ENCODE measurements at regions not wholly inside any gene's neighbourhood (a gene's known extent, or its start where the extent isn't known, plus 50 kb on each side); places are given as distances from the start of the nearest gene placed in this dataset.

DNA sequence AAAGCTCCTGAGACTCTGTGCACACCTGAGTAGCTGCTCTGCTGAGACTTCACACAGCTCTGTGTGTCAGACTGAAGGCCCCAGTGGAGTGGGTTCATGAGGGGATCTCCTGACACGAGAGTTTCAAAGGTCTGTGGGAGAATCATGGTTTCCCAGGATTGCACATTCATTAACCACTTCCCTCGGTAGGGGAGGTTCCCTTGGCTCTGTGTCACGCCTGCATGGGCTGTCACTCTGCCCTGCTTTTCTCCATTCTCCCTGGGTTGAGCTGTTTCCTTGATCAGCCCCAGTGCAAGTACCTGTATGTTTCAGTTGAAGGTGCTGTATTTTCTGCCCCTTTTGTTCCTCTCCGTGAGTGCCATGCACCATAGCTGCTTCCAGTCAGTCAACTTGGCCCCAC, 236.9 kb downstream of the EPM2A start (continued):
- TF ChIP-seq, protein P1, sequence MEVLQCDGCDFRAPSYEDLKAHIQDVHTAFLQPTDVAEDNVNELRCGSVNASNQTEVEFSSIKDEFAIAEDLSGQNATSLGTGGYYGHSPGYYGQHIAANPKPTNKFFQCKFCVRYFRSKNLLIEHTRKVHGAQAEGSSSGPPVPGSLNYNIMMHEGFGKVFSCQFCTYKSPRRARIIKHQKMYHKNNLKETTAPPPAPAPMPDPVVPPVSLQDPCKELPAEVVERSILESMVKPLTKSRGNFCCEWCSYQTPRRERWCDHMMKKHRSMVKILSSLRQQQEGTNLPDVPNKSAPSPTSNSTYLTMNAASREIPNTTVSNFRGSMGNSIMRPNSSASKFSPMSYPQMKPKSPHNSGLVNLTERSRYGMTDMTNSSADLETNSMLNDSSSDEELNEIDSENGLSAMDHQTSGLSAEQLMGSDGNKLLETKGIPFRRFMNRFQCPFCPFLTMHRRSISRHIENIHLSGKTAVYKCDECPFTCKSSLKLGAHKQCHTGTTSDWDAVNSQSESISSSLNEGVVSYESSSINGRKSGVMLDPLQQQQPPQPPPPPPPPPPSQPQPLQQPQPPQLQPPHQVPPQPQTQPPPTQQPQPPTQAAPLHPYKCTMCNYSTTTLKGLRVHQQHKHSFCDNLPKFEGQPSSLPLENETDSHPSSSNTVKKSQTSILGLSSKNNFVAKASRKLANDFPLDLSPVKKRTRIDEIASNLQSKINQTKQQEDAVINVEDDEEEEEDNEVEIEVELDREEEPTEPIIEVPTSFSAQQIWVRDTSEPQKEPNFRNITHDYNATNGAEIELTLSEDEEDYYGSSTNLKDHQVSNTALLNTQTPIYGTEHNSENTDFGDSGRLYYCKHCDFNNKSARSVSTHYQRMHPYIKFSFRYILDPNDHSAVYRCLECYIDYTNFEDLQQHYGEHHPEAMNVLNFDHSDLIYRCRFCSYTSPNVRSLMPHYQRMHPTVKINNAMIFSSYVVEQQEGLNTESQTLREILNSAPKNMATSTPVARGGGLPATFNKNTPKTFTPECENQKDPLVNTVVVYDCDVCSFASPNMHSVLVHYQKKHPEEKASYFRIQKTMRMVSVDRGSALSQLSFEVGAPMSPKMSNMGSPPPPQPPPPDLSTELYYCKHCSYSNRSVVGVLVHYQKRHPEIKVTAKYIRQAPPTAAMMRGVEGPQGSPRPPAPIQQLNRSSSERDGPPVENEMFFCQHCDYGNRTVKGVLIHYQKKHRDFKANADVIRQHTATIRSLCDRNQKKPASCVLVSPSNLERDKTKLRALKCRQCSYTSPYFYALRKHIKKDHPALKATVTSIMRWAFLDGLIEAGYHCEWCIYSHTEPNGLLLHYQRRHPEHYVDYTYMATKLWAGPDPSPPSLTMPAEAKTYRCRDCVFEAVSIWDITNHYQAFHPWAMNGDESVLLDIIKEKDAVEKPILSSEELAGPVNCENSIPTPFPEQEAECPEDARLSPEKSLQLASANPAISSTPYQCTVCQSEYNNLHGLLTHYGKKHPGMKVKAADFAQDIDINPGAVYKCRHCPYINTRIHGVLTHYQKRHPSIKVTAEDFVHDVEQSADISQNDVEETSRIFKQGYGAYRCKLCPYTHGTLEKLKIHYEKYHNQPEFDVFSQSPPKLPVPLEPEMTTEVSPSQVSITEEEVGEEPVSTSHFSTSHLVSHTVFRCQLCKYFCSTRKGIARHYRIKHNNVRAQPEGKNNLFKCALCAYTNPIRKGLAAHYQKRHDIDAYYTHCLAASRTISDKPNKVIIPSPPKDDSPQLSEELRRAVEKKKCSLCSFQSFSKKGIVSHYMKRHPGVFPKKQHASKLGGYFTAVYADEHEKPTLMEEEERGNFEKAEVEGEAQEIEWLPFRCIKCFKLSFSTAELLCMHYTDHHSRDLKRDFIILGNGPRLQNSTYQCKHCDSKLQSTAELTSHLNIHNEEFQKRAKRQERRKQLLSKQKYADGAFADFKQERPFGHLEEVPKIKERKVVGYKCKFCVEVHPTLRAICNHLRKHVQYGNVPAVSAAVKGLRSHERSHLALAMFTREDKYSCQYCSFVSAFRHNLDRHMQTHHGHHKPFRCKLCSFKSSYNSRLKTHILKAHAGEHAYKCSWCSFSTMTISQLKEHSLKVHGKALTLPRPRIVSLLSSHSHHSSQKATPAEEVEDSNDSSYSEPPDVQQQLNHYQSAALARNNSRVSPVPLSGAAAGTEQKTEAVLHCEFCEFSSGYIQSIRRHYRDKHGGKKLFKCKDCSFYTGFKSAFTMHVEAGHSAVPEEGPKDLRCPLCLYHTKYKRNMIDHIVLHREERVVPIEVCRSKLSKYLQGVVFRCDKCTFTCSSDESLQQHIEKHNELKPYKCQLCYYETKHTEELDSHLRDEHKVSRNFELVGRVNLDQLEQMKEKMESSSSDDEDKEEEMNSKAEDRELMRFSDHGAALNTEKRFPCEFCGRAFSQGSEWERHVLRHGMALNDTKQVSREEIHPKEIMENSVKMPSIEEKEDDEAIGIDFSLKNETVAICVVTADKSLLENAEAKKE (CRISPR knock-in tag; IDR thresholded peaks at IDR 0.05) = no peak
- TF ChIP-seq NANOG (IDR thresholded peaks at IDR 0.05; ENCODE audit: borderline replicate concordance) (no peak), EZH2 (IDR thresholded peaks at IDR 0.05; ENCODE audit: low read depth, unreplicated experiment) (no peak), CREB1 (CRISPR knock-in tag; IDR thresholded peaks at IDR 0.05; ENCODE audit: low read depth) (no peak), CTCF (conservative IDR thresholded peaks at IDR 0.05; ENCODE audit: low read depth in 2 of 2) (no peak)
- TF ChIP-seq, protein P2, sequence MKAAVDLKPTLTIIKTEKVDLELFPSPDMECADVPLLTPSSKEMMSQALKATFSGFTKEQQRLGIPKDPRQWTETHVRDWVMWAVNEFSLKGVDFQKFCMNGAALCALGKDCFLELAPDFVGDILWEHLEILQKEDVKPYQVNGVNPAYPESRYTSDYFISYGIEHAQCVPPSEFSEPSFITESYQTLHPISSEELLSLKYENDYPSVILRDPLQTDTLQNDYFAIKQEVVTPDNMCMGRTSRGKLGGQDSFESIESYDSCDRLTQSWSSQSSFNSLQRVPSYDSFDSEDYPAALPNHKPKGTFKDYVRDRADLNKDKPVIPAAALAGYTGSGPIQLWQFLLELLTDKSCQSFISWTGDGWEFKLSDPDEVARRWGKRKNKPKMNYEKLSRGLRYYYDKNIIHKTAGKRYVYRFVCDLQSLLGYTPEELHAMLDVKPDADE (IDR thresholded peaks at IDR 0.05) = no peak

DNA sequence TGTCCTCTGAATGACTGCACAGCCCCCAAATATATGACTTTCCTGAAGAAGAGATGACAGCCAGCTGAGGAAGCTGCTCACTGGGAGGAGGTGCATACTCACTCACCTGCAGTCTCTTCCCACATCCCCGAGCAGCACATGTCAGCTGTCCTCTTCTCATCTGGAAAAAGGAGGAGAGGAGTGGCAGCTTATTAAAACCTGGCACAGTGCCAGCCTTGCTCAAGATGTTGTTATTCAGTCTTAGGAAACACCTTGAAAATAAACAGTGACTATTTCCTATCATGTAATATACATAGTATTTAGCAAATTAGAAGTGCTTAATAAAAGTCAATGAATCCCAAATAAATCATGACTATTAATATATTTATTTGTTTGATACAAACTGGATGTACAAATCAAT, 232.9 kb downstream of the EPM2A start:
- Histone ChIP-seq H3K36me3 (ENCODE audit: insufficient read depth) (no peaks in the 10 kb centered on the region), H3F3A (replicated peaks; ENCODE audit: low read depth) (no peaks in the 10 kb centered on the region), H4K20me1 (replicated peaks; ENCODE audit: insufficient read depth) (no peaks in the 10 kb centered on the region), H3K27ac (ENCODE audit: low read depth) (no peak overlapping the region), H3K4me1 (ENCODE audit: insufficient read depth) (no peaks in the 10 kb centered on the region), H3K4me3 (no peak overlapping the region), H3K79me2 (replicated peaks; ENCODE audit: insufficient read depth) (no peaks in the 10 kb centered on the region), H2AFZ (no peak overlapping the region), H3K9me2 (ENCODE audit: insufficient read depth) (0 out of 2 replicates have a peak, but pooled peaks cover under 1% of the 10 kb centered on the region), H3K27me3 (ENCODE audit: insufficient read depth) (no peaks in the 10 kb centered on the region), H3K4me2 (no peak overlapping the region)
- H3K27ac Mint-ChIP-seq = no peak overlapping the region
- no peaks in the 10 kb centered on the region for H3K4me1 Mint-ChIP-seq
- TF ChIP-seq EZH2 (IDR thresholded peaks at IDR 0.05; ENCODE audit: low read depth, unreplicated experiment) = no peak
- DNase-seq (ENCODE audit: low spot score) (no peak), ATAC-seq (no peak)
- H3K27me3 Mint-ChIP-seq (ENCODE audit: insufficient read depth, low read depth, poor library complexity) = no peaks in the 10 kb centered on the region
- no peaks in the 10 kb centered on the region for H3K36me3 Mint-ChIP-seq (ENCODE audit: low read depth)
- no peaks in the 10 kb centered on the region; the same call in 2 of the 3 replicates for H3K9me3 Mint-ChIP-seq
- no peak overlapping the region for H3K4me3 Mint-ChIP-seq

Measured in GM23338 (cell line).